Esophagus squamous epithelium (tissue), 4 donors: ENCODE measurements at regions not wholly inside any gene's neighbourhood (a gene's known extent, or its start where the extent isn't known, plus 50 kb on each side); places are given as distances from the start of the nearest gene placed in this dataset.

Experiments used
- CTCF ChIP-seq, 6 experiments: fragments of 450-650 bp in 4 of 6; fragments of 200-600 bp in 2 of 6; sonication (generic) in 2 of 6; IDR thresholded peaks; one replicate each; pipeline ENCODE4 v1.5.1; 2016 to 2019; ENCODE audit warnings: antibody characterized with exemption in 6 of 6, mild to moderate bottlenecking in 4 of 6, moderate library complexity in 4 of 6
- POLR2A ChIP-seq, 4 donors: fragments of 450-650 bp; IDR thresholded peaks; one replicate each; pipeline ENCODE4 v1.6.1; 2017; ENCODE audit warnings: antibody characterized with exemption in 4 of 4, mild to moderate bottlenecking in 4 of 4, moderate library complexity in 3 of 4

- TF ChIP-seq CTCF (IDR thresholded peaks at IDR 0.05): no peak
- TF ChIP-seq POLR2A (IDR thresholded peaks at IDR 0.05): no peak
These were observed 176.4 kb upstream of the RAB6C start for GRCh38 chr2:129803032-129803431.
